Left ventricle myocardium inferior (tissue), 1 donor: ENCODE measurements at regions not wholly inside any gene's neighbourhood (a gene's known extent, or its start where the extent isn't known, plus 50 kb on each side); places are given as distances from the start of the nearest gene placed in this dataset.

Experiments used
- DNase-seq: peaks from one replicate; pipeline ENCODE4 v3.0.0-alpha.2; 2020
- H3K27ac ChIP-seq: fragments of 200-600 bp; replicated peaks from 2 replicates; pipeline ENCODE4 v1.8.0; 2021
- H3K27me3 ChIP-seq: fragments of 200-600 bp; 2 replicates; pipeline ENCODE4 v1.8.0; 2021; ENCODE audit warnings: low read depth
- H3K36me3 ChIP-seq: fragments of 200-600 bp; 2 replicates; pipeline ENCODE4 v1.8.0; 2021
- H3K4me1 ChIP-seq: fragments of 200-600 bp; 2 replicates; pipeline ENCODE4 v1.8.0; 2021
- H3K4me3 ChIP-seq: fragments of 200-600 bp; 2 replicates; pipeline ENCODE4 v1.8.0; 2021; ENCODE audit warnings: mild to moderate bottlenecking, moderate library complexity
- H3K9me3 ChIP-seq: fragments of 200-600 bp; replicated peaks from 2 replicates; pipeline ENCODE4 v1.8.0; 2021
- intact Hi-C: fragments of 100-400 bp; cut with micrococcal nuclease; formaldehyde crosslinking; loops from one replicate; pipeline ENCODE4 v1.11.0; 2022
- TF ChIP-seq, protein P1 (sequence below): fragments of 200-600 bp; IDR thresholded peaks from 2 replicates; pipeline ENCODE4 v1.8.0; 2021; ENCODE audit warnings: antibody characterized with exemption, mild to moderate bottlenecking, borderline replicate concordance
- donor health status: DM: no; HTN: yes; CAD: no; lungs with severe emphysema.

DNA sequence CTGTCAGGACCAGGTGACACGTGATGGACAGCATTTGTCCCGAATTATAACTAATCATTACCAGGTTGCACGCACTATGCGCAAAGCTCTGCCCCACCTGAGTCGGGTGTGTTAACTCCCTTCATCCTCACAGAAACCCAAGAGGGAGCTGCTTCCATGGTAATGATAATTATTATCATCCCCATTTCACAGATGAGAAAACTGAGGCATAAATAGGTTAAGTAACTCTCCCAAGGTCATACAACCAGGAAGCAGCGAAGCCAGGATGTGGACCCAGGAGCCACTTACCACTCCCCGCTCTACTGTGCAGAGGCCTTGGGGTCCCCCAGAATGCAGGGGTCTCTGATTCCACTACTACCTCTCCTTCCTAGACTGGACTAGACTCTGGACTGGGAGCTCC lies 76.7 kb upstream of the TARDBP start:
- H3K27ac ChIP-seq = no peak overlapping the region
- no peaks in the 10 kb centered on the region for H3K9me3 ChIP-seq
- H3K27me3 ChIP-seq = peaks cover 29% of the 10 kb centered on the region
- intact Hi-C loops = no loop called here
- no peak overlapping the region for H3K4me3 ChIP-seq
- no peak for DNase-seq
- H3K36me3 ChIP-seq = no peaks in the 10 kb centered on the region
- TF ChIP-seq, protein P1, sequence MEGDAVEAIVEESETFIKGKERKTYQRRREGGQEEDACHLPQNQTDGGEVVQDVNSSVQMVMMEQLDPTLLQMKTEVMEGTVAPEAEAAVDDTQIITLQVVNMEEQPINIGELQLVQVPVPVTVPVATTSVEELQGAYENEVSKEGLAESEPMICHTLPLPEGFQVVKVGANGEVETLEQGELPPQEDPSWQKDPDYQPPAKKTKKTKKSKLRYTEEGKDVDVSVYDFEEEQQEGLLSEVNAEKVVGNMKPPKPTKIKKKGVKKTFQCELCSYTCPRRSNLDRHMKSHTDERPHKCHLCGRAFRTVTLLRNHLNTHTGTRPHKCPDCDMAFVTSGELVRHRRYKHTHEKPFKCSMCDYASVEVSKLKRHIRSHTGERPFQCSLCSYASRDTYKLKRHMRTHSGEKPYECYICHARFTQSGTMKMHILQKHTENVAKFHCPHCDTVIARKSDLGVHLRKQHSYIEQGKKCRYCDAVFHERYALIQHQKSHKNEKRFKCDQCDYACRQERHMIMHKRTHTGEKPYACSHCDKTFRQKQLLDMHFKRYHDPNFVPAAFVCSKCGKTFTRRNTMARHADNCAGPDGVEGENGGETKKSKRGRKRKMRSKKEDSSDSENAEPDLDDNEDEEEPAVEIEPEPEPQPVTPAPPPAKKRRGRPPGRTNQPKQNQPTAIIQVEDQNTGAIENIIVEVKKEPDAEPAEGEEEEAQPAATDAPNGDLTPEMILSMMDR = no peak
- peaks cover 9% of the 10 kb centered on the region for H3K4me1 ChIP-seq

DNA sequence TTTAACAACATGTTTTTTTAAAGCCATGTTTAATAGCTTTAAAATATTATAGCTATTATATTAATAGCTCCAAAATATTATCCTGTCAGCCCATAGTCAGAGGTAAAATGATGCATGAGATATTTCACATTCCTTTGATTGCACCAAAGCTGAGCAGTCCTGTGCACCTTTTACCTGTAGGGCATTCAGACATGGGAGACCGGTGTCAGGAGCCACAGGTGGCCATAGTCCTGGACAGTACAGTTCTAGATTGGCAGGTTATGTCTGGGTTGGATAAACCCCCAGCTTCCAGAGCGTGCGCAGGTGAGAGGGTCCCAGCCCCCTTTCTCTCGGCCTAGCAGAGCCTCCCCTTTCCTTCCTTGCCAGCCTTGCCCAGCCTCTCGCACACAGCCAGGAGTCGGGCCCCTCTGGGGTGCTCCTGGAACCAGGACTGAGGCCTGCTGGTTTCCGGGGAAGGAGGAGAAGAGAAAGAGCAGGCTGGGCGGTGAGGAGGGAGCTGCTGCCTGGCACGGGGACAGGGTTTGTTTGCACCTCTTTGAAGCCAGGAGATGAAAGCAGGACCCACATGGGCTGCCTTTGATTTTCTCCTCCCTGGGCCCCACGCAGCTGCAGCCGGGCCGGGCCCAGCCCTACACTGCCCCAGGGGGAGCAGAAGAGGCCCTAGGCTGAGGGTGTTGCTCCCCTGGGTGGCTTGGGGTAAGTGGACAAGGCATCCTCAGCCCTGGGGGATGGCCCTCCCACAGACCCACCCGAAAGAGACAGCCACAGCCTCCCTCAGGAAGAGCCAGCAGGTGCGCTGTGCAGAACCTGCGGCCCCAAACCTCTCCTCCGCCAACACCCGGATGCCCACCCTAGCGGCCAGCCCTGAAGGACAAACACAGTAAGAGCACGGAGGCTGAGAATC lies 75.2 kb upstream of the TARDBP start:
- Histone ChIP-seq H3K4me1 (peaks cover 14% of the 10 kb centered on the region), H3K9me3 (no peaks in the 10 kb centered on the region), H3K4me3 (no peak overlapping the region), H3K27ac (no peak overlapping the region), H3K36me3 (no peaks in the 10 kb centered on the region), H3K27me3 (peaks cover 34% of the 10 kb centered on the region)
- TF ChIP-seq, protein P1 = no peak
- intact Hi-C loops = no loop called here
- DNase-seq = no peak

DNA sequence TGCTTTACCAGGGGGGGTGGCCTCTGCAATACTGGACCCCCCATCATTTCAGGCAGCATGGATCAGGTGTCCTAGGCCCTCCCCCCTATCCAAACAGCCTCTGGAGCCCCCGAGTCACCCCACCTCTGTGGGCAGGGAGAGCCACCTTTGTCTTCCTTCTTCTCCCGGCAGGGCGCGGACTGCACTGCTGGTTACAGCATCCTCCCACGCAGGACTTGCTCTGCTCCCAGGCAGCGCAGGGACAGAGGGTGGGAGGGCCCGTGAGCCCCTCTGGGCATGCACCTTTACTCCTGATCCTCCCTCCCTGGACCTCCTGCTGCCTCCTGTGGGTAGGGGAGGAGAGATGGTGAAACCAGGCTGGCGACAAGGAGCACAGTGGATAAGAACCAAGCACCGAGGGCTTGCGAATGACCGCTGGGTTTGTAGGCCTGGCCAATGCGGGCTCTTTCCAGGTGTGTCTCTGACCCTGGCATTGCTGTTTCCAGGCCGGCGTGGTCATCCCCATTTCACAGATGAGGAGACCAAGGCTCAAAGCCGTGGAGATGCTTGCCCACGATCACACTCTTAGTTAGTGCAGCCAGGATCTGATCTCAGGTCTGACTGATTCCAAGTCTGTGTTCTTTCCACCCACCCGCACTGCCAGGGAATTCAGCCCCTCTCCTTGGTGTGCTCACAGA lies 73.6 kb upstream of the TARDBP start:
- Histone ChIP-seq H3K9me3 (no peaks in the 10 kb centered on the region), H3K4me3 (no peak overlapping the region), H3K4me1 (peaks cover 18% of the 10 kb centered on the region), H3K36me3 (no peaks in the 10 kb centered on the region), H3K27me3 (peaks cover 32% of the 10 kb centered on the region), H3K27ac (no peak overlapping the region)
- DNase-seq = no peak
- intact Hi-C loops = no loop called here
- TF ChIP-seq, protein P1 = no peak

DNA sequence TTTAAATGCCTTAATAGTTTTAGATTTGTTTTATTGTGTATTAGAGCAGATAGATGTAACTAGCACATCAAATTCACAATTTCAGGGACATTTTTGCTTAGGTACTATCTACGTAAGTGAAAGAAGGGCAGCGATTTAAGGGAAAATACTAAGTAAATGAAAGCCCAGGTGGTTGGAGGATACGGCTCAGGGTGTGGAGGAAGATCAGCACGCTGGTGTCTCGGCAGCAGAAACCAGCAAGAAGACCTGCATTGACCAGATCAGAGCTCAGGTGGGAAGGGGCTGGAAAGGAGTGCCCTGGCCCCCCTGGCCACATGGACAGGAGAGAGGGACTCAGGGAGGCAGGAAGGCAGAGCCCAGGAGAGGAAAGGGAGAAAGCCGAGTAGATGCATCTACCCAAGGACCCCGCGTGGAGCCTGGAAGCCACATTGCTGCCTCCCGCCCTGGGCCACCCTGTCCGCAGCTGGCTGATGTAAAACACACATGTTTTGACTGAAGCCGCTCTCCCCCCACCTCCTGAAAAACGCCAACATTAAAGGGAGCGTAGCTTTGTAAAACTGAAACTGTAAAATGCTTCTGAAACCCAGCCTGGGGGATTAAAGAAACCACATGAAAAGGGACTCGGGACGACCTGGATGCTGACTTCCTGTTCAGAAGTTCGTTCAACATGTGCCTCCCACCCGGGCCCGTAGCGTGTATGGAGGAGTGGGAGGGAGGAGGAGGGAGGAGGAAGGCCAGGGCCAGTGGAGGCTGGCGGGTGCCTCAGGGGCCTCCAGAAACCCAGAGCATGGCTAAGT lies 72.6 kb upstream of the TARDBP start:
- TF ChIP-seq, protein P1 = no peak
- Histone ChIP-seq H3K27ac (no peak overlapping the region), H3K27me3 (peaks cover 22% of the 10 kb centered on the region), H3K4me3 (peak overlapping the region; percentile 7), H3K4me1 (peaks cover 28% of the 10 kb centered on the region), H3K36me3 (no peaks in the 10 kb centered on the region), H3K9me3 (no peaks in the 10 kb centered on the region)
- DNase-seq = no peak
- intact Hi-C loops = no loop called here

DNA sequence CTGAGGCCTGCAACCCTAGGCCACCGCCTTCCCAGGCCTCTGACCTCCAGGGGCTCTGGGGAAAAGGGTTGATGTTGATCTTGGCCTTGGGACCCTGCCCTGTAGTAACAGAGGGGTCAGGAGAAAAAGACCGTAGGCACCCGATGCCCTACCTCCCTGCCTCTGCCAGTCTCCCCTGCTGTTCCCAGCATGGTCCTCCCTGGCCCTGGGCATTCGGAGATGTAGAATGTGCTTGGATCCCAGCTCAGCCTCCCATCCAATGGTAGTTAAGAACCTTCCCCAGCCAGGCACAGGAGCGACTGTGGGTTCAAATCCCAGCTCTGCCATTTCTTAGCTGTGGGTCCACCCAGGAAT lies 72.0 kb upstream of the TARDBP start:
- Histone ChIP-seq H3K27ac (no peak overlapping the region), H3K4me3 (peak overlapping the region; percentile 7), H3K4me1 (peaks cover 28% of the 10 kb centered on the region), H3K27me3 (peaks cover 17% of the 10 kb centered on the region), H3K9me3 (no peaks in the 10 kb centered on the region), H3K36me3 (no peaks in the 10 kb centered on the region)
- intact Hi-C loops = no loop called here
- DNase-seq = no peak
- TF ChIP-seq, protein P1 = no peak
